ENCODE measurements at regions not wholly inside any gene's neighbourhood (a gene's known extent, or its start where the extent isn't known, plus 50 kb on each side); places are given as distances from the start of the nearest gene placed in this dataset.
"Not testable (repeated sequence)": the region's sequence is repeated elsewhere in the genome, so short reads cannot be mapped to it uniquely, and the experiment has no call there.

GRCh38 chr2:8367833-8368232 is 314.0 kb upstream of the ID2 start:
- no peak for DNase-seq

GRCh38 chr2:8368463-8368862 is 313.4 kb upstream of the ID2 start:
- DNase-seq: no peak

- no peak for DNase-seq
These were observed 312.3 kb upstream of the ID2 start for GRCh38 chr2:8369522-8369921.

- no peak for DNase-seq
These were observed 311.5 kb upstream of the ID2 start for GRCh38 chr2:8370258-8370802.

GRCh38 chr2:8371653-8372052 is 310.2 kb upstream of the ID2 start:
- no peak for DNase-seq

GRCh38 chr2:8374782-8375181 is 307.1 kb upstream of the ID2 start:
- DNase-seq: no peak

GRCh38 chr2:8376603-8377410 is 305.0 kb upstream of the ID2 start:
- DNase-seq: peak; percentile 36 to 42

- DNase-seq: no peak
These were observed 303.6 kb upstream of the ID2 start for GRCh38 chr2:8378016-8378810.

- no peak for DNase-seq
These were observed 302.7 kb upstream of the ID2 start for GRCh38 chr2:8379128-8379527.

GRCh38 chr2:8379549-8379948 is 302.3 kb upstream of the ID2 start:
- no peak for DNase-seq

GRCh38 chr2:8380026-8380425 is 301.8 kb upstream of the ID2 start:
- DNase-seq: no peak

- no peak for DNase-seq
These were observed 301.3 kb upstream of the ID2 start for GRCh38 chr2:8380566-8380965.

- DNase-seq: no peak
These were observed 299.4 kb upstream of the ID2 start for GRCh38 chr2:8382485-8382884.

- not testable (repeated sequence) for DNase-seq
These were observed 295.1 kb upstream of the ID2 start for GRCh38 chr2:8386748-8387147.

GRCh38 chr2:8388781-8389180 is 293.1 kb upstream of the ID2 start:
- DNase-seq: no peak

GRCh38 chr2:8389431-8390108 is 292.3 kb upstream of the ID2 start:
- no peak for DNase-seq

- DNase-seq: no peak
These were observed 290.7 kb upstream of the ID2 start for GRCh38 chr2:8391126-8391525.

- DNase-seq: no peak
These were observed 290.3 kb upstream of the ID2 start for GRCh38 chr2:8391584-8391983.

- DNase-seq: no peak
These were observed 289.6 kb upstream of the ID2 start for GRCh38 chr2:8392098-8392866.

GRCh38 chr2:8393506-8393905 is 288.4 kb upstream of the ID2 start:
- no peak for DNase-seq

- no peak for DNase-seq
These were observed 287.7 kb upstream of the ID2 start for GRCh38 chr2:8394131-8394530.

- DNase-seq: no peak
These were observed 287.1 kb upstream of the ID2 start for GRCh38 chr2:8394569-8395359.
